Astrocyte (in vitro differentiated cells and primary cell): ENCODE measurements at regions not wholly inside any gene's neighbourhood (a gene's known extent, or its start where the extent isn't known, plus 50 kb on each side); places are given as distances from the start of the nearest gene placed in this dataset.

Experiments used
- DNase-seq: peaks from one replicate; pipeline ENCODE4 v3.0.0-alpha.2; 2010; ENCODE audit warnings: low read depth
- FAIRE-seq: peaks from 2 replicates; lab custom pipeline; 2011; peaks lifted over from hg19 to GRCh38; lab: Jason Lieb, UNC
- H2AFZ ChIP-seq: 2 replicates; pipeline ENCODE4 v1.6.0; 2012; ENCODE audit warnings: low read depth, low read length, inconsistent platforms
- H3K27ac ChIP-seq: 2 replicates; pipeline ENCODE4 v1.5.1; 2011; ENCODE audit warnings: low read depth, low read length, inconsistent platforms
- H3K27me3 ChIP-seq: 2 replicates; pipeline ENCODE4 v1.6.0; 2011; ENCODE audit warnings: low read length, inconsistent platforms; ENCODE audit not compliant: insufficient read depth
- H3K36me3 ChIP-seq: 2 replicates; pipeline ENCODE4 v1.5.1; 2011; ENCODE audit warnings: low read length, inconsistent platforms; ENCODE audit not compliant: insufficient read depth
- H3K4me1 ChIP-seq: 2 replicates; pipeline ENCODE4 v1.5.1; 2011; ENCODE audit warnings: low read length, inconsistent platforms; ENCODE audit not compliant: insufficient read depth
- H3K4me2 ChIP-seq: 2 replicates; pipeline ENCODE4 v1.6.0; 2012; ENCODE audit warnings: low read length, inconsistent platforms
- H3K4me3 ChIP-seq: 2 replicates; pipeline ENCODE4 v1.5.1; 2011; ENCODE audit warnings: low read depth, mild to moderate bottlenecking, low read length, inconsistent platforms; ENCODE audit not compliant: insufficient read depth
- H3K79me2 ChIP-seq: 2 replicates; pipeline ENCODE4 v1.6.0; 2012; ENCODE audit warnings: mild to moderate bottlenecking, low read length, inconsistent platforms; ENCODE audit not compliant: insufficient read depth
- H3K9ac ChIP-seq: 2 replicates; pipeline ENCODE4 v1.6.0; 2012; ENCODE audit warnings: mild to moderate bottlenecking, low read length, inconsistent platforms
- H3K9me3 ChIP-seq: 2 replicates; pipeline ENCODE4 v1.5.1; 2012; ENCODE audit warnings: low read depth, mild to moderate bottlenecking, low read length, inconsistent platforms; ENCODE audit not compliant: insufficient read depth
- H4K20me1 ChIP-seq: 2 replicates; pipeline ENCODE4 v1.6.0; 2012; ENCODE audit warnings: low read length, inconsistent platforms; ENCODE audit not compliant: insufficient read depth
- H3K27ac Mint-ChIP-seq: one replicate; pipeline ENCODE4 v1.8.0; 2021; ENCODE audit warnings: mild to moderate bottlenecking, mixed read lengths; ENCODE audit not compliant: unreplicated experiment
- H3K27me3 Mint-ChIP-seq: one replicate; pipeline ENCODE4 v1.8.0; 2021; ENCODE audit warnings: low read depth, mixed read lengths; ENCODE audit not compliant: unreplicated experiment
- H3K36me3 Mint-ChIP-seq: one replicate; pipeline ENCODE4 v1.8.0; 2021; ENCODE audit warnings: low read depth, mixed read lengths; ENCODE audit not compliant: unreplicated experiment
- H3K4me1 Mint-ChIP-seq: one replicate; pipeline ENCODE4 v1.8.0; 2021; ENCODE audit warnings: low read depth, mixed read lengths; ENCODE audit not compliant: unreplicated experiment
- H3K4me3 Mint-ChIP-seq: one replicate; pipeline ENCODE4 v1.8.0; 2021; ENCODE audit warnings: mild to moderate bottlenecking, moderate library complexity, mixed read lengths; ENCODE audit not compliant: unreplicated experiment
- H3K9me3 Mint-ChIP-seq: one replicate; pipeline ENCODE4 v1.8.0; 2021; ENCODE audit warnings: mild to moderate bottlenecking, mixed read lengths; ENCODE audit not compliant: unreplicated experiment
- EZH2 ChIP-seq: IDR thresholded peaks from 2 replicates; pipeline ENCODE4 v1.6.1; 2012; ENCODE audit warnings: mild to moderate bottlenecking, low read length, inconsistent platforms; ENCODE audit not compliant: insufficient read depth
- TF ChIP-seq, protein P1 (sequence below): IDR thresholded peaks from 2 replicates; pipeline ENCODE4 v1.5.1; 2011; ENCODE audit warnings: low read depth, mild to moderate bottlenecking, inconsistent platforms, low read length, moderate library complexity; ENCODE audit not compliant: insufficient read depth

DNA sequence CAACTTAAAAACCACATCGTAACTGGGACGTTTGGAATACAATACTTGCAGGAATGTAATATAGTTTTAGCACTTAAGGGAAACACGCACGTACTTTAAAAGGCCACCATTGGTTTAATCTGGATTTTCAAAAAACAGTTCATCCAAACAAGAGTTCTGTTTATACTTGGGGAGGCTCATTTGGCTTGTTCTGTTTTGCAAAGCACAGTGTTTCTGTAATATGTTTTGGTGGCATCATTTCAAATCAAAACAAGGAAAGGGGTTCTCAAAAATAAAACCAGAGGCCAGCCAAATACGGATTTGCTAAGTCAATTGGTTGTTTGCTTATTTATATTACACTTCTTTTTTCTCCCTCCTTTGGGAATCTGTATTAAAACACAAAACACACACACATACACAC lies 656.1 kb upstream of the SOX9 start:
- TF ChIP-seq, protein P1, sequence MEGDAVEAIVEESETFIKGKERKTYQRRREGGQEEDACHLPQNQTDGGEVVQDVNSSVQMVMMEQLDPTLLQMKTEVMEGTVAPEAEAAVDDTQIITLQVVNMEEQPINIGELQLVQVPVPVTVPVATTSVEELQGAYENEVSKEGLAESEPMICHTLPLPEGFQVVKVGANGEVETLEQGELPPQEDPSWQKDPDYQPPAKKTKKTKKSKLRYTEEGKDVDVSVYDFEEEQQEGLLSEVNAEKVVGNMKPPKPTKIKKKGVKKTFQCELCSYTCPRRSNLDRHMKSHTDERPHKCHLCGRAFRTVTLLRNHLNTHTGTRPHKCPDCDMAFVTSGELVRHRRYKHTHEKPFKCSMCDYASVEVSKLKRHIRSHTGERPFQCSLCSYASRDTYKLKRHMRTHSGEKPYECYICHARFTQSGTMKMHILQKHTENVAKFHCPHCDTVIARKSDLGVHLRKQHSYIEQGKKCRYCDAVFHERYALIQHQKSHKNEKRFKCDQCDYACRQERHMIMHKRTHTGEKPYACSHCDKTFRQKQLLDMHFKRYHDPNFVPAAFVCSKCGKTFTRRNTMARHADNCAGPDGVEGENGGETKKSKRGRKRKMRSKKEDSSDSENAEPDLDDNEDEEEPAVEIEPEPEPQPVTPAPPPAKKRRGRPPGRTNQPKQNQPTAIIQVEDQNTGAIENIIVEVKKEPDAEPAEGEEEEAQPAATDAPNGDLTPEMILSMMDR, result no peak
- no peak for TF ChIP-seq EZH2
- Histone ChIP-seq H3K27ac (no peak overlapping the region), H3K9me3 (no peaks in the 10 kb centered on the region), H4K20me1 (no peaks in the 10 kb centered on the region), H2AFZ (no peak overlapping the region), H3K4me2 (no peak overlapping the region), H3K9ac (no peak overlapping the region), H3K27me3 (no peaks in the 10 kb centered on the region), H3K4me3 (no peak overlapping the region), H3K4me1 (no peaks in the 10 kb centered on the region), H3K36me3 (no peaks in the 10 kb centered on the region), H3K79me2 (no peaks in the 10 kb centered on the region)
- H3K9me3 Mint-ChIP-seq, result peaks cover 2% of the 10 kb centered on the region
- no peak overlapping the region for H3K27ac Mint-ChIP-seq
- DNase-seq (no peak), FAIRE-seq (no peak)
- no peaks in the 10 kb centered on the region for H3K4me1 Mint-ChIP-seq
- no peak overlapping the region for H3K4me3 Mint-ChIP-seq
- no peaks in the 10 kb centered on the region for H3K36me3 Mint-ChIP-seq
- H3K27me3 Mint-ChIP-seq, result peaks cover 2% of the 10 kb centered on the region

DNA sequence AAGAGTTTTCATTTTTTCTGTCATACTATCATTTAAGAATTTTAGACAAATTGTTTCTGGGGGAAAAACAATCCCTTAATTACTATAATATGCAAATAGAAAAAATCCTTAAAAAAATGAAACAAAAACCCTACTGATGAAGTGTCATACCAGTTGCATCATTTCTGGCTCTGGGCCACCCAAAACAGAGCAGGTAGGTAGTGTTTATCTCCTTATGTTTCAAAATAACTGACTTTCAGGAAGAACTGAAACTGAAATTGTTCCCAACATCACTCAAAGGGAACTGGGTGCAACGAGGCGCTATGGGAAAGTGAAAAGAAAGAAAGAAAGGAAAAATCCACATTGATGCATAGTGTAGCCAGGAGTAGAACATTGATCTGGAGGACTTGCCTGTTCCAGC lies 653.1 kb upstream of the SOX9 start:
- Histone ChIP-seq H2AFZ (no peak overlapping the region), H3K27ac (no peak overlapping the region), H3K27me3 (no peaks in the 10 kb centered on the region), H3K79me2 (no peaks in the 10 kb centered on the region), H4K20me1 (no peaks in the 10 kb centered on the region), H3K4me1 (no peaks in the 10 kb centered on the region), H3K36me3 (no peaks in the 10 kb centered on the region), H3K4me2 (no peak overlapping the region), H3K4me3 (no peak overlapping the region), H3K9ac (no peak overlapping the region), H3K9me3 (no peaks in the 10 kb centered on the region)
- DNase-seq (no peak), FAIRE-seq (no peak)
- H3K4me1 Mint-ChIP-seq, result no peaks in the 10 kb centered on the region
- TF ChIP-seq EZH2, result no peak
- TF ChIP-seq, protein P1, result no peak
- H3K36me3 Mint-ChIP-seq, result no peaks in the 10 kb centered on the region
- peaks cover 2% of the 10 kb centered on the region for H3K9me3 Mint-ChIP-seq
- no peak overlapping the region for H3K4me3 Mint-ChIP-seq
- no peak overlapping the region for H3K27ac Mint-ChIP-seq
- peaks cover 2% of the 10 kb centered on the region for H3K27me3 Mint-ChIP-seq

DNA sequence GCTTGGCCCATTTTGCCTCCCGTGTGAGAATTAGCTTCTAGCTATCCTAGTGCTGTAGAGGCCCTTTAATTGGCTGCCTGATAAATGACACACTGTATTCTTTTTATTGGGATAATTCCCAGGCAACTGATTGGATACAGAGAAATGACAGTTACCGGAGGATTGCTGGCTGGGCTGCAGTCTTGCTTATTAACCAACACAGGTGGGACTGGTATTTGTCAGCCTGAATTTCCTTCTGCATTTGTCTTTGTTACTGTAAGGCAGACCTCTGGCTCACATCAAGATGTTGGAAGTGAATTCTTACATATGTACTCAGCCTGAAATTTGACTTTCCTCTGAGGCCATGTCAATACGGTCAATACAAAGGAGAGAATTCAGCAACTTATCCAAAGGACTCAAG lies 650.8 kb upstream of the SOX9 start:
- H3K79me2 ChIP-seq, result no peaks in the 10 kb centered on the region
- FAIRE-seq (no peak), DNase-seq (no peak)
- peaks cover 2% of the 10 kb centered on the region for H3K27me3 Mint-ChIP-seq
- H3K4me1 Mint-ChIP-seq, result peaks cover 4% of the 10 kb centered on the region
- no peaks in the 10 kb centered on the region for H4K20me1 ChIP-seq
- no peak overlapping the region for H3K4me2 ChIP-seq
- no peak overlapping the region for H2AFZ ChIP-seq
- TF ChIP-seq, protein P1, result no peak
- TF ChIP-seq EZH2, result no peak
- no peak overlapping the region for H3K27ac Mint-ChIP-seq
- no peak overlapping the region for H3K4me3 ChIP-seq
- H3K4me3 Mint-ChIP-seq, result no peak overlapping the region
- H3K9ac ChIP-seq, result no peak overlapping the region
- H3K9me3 ChIP-seq, result no peaks in the 10 kb centered on the region
- no peaks in the 10 kb centered on the region for H3K36me3 ChIP-seq
- no peaks in the 10 kb centered on the region for H3K27me3 ChIP-seq
- peaks cover 2% of the 10 kb centered on the region for H3K9me3 Mint-ChIP-seq
- no peaks in the 10 kb centered on the region for H3K4me1 ChIP-seq
- H3K36me3 Mint-ChIP-seq, result no peaks in the 10 kb centered on the region
- no peak overlapping the region for H3K27ac ChIP-seq
